PC-9 (cell line): ENCODE measurements at regions not wholly inside any gene's neighbourhood (a gene's known extent, or its start where the extent isn't known, plus 50 kb on each side); places are given as distances from the start of the nearest gene placed in this dataset.

Experiments
- CTCF ChIP-seq: fragments of 200-600 bp; sonication (generic); conservative IDR thresholded peaks from 2 replicates; pipeline ENCODE4 v1.6.1; 2017; ENCODE audit warnings: mixed run types, antibody characterized with exemption, mild to moderate bottlenecking, moderate library complexity
- EZH2 ChIP-seq: fragments of 200-600 bp; sonication (generic); IDR thresholded peaks from 2 replicates; pipeline ENCODE4 v1.8.0; 2017; ENCODE audit warnings: antibody characterized with exemption, low read depth

GRCh38 chr22:35160268-35160667, 94.3 kb downstream of the ISX start:
- TF ChIP-seq CTCF, result no peak
- no peak for TF ChIP-seq EZH2
